ENCODE measurements at regions not wholly inside any gene's neighbourhood (a gene's known extent, or its start where the extent isn't known, plus 50 kb on each side); places are given as distances from the start of the nearest gene placed in this dataset.
"Not testable (repeated sequence)": the region's sequence is repeated elsewhere in the genome, so short reads cannot be mapped to it uniquely, and the experiment has no call there.

- no peaks in the 10 kb centered on the region for H3K27me3 ChIP-seq (ENCODE audit: control insufficient read depth, insufficient read depth, low read length)
- no peaks in the 10 kb centered on the region for H3K36me3 ChIP-seq (ENCODE audit: control insufficient read depth, insufficient read depth, low read length)
- TF ChIP-seq CTCF (IDR thresholded peaks at IDR 0.05; ENCODE audit: insufficient read depth, low read depth, low read length) = no peak
- POLR2A ChIA-PET = no interaction called here
- CTCF ChIA-PET = no interaction called here
- H3K4me3 ChIP-seq (ENCODE audit: low read depth, low read length) = no peak overlapping the region
- DNase-seq (ENCODE audit: low read depth) = no peak
Observed at GRCh38 chr11:134958336-134958640, 546.2 kb upstream of the B3GAT1 start.

- ChIA-PET POLR2A (no interaction called here), CTCF (no interaction called here)
- Histone ChIP-seq H3K27me3 (ENCODE audit: control insufficient read depth, insufficient read depth, low read length) (no peaks in the 10 kb centered on the region), H3K4me3 (ENCODE audit: low read depth, low read length) (no peak overlapping the region), H3K36me3 (ENCODE audit: control insufficient read depth, insufficient read depth, low read length) (no peaks in the 10 kb centered on the region)
- TF ChIP-seq CTCF (IDR thresholded peaks at IDR 0.05; ENCODE audit: insufficient read depth, low read depth, low read length) = no peak
- DNase-seq (ENCODE audit: low read depth) = no peak
Observed at GRCh38 chr11:134957540-134958335, 545.7 kb upstream of the B3GAT1 start.

- ChIA-PET POLR2A (no interaction called here), CTCF (no interaction called here)
- no peak for DNase-seq (ENCODE audit: low read depth)
- no peak for TF ChIP-seq CTCF (IDR thresholded peaks at IDR 0.05; ENCODE audit: insufficient read depth, low read depth, low read length)
- H3K36me3 ChIP-seq (ENCODE audit: control insufficient read depth, insufficient read depth, low read length) = no peaks in the 10 kb centered on the region
- H3K4me3 ChIP-seq (ENCODE audit: low read depth, low read length) = no peak overlapping the region
- H3K27me3 ChIP-seq (ENCODE audit: control insufficient read depth, insufficient read depth, low read length) = no peaks in the 10 kb centered on the region
Observed at GRCh38 chr11:134956450-134957210, 544.6 kb upstream of the B3GAT1 start.

DNA sequence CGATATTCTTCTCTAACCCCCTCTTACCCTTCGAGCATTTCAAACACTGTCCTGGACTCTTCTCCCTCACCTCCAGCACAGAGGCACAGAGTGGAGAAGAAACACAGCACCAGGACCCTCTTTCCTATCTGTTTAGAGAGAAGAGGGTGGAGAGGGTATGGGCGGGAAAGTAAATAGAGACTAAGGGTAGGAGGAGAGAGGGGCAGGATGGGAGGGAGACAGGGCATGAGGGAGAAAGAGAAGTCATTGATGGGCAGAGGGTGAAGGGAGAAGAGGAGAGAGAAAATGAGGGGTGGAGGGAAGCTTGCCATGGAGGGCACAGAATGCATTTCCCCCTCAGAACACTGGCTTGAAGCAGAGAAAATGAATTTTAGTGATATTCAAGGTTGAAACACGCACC, 543.9 kb upstream of the B3GAT1 start:
- POLR2A ChIA-PET; H3K4me3 ChIP-seq (ENCODE audit: low read depth, low read length); CTCF ChIA-PET; H3K36me3 ChIP-seq (ENCODE audit: control insufficient read depth, insufficient read depth, low read length); DNase-seq (ENCODE audit: low read depth); H3K27me3 ChIP-seq (ENCODE audit: control insufficient read depth, insufficient read depth, low read length): not testable (repeated sequence)

GRCh38 chr11:134955281-134955680, 543.2 kb upstream of the B3GAT1 start:
- Histone ChIP-seq H3K36me3 (ENCODE audit: control insufficient read depth, insufficient read depth, low read length) (no peaks in the 10 kb centered on the region), H3K27me3 (ENCODE audit: control insufficient read depth, insufficient read depth, low read length) (no peaks in the 10 kb centered on the region), H3K4me3 (ENCODE audit: low read depth, low read length) (no peak overlapping the region)
- POLR2A ChIA-PET = no interaction called here
- DNase-seq (ENCODE audit: low read depth) = no peak
- CTCF ChIA-PET = no interaction called here
- TF ChIP-seq CTCF (IDR thresholded peaks at IDR 0.05; ENCODE audit: insufficient read depth, low read depth, low read length) = no peak

DNA sequence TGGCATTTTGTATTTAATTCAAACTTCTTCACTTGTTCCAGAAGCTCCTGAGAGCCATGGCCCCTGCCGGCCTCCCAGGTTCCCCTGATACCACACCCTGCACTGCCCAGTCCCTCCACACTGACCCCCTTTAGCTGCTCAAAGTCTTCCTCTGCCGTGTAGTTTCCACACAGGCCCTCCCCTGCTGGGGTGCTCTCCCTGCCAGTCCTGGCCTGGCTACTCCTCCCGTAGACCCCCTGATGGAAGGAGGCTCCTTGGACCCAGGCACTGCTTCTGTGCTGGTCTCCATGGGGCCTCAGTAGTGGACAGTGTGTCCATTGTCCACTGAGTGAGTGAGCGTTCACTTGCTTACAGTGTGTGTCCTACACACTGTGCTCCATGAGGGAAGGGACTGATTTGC, 542.4 kb upstream of the B3GAT1 start:
- CTCF ChIA-PET; POLR2A ChIA-PET; DNase-seq (ENCODE audit: low read depth); H3K27me3 ChIP-seq (ENCODE audit: control insufficient read depth, insufficient read depth, low read length); H3K36me3 ChIP-seq (ENCODE audit: control insufficient read depth, insufficient read depth, low read length); H3K4me3 ChIP-seq (ENCODE audit: low read depth, low read length): not testable (repeated sequence)

- H3K27me3 ChIP-seq (ENCODE audit: control insufficient read depth, insufficient read depth, low read length); POLR2A ChIA-PET; H3K4me3 ChIP-seq (ENCODE audit: low read depth, low read length); H3K36me3 ChIP-seq (ENCODE audit: control insufficient read depth, insufficient read depth, low read length); CTCF ChIA-PET; DNase-seq (ENCODE audit: low read depth): not testable (repeated sequence)
Observed at GRCh38 chr11:134953417-134953970, 541.5 kb upstream of the B3GAT1 start.

Data from BJ (cell line).